ENCODE measurements at regions not wholly inside any gene's neighbourhood (a gene's known extent, or its start where the extent isn't known, plus 50 kb on each side); places are given as distances from the start of the nearest gene placed in this dataset.
"Not testable (repeated sequence)": the region's sequence is repeated elsewhere in the genome, so short reads cannot be mapped to it uniquely, and the experiment has no call there.

- not testable (repeated sequence) for H4K8ac ChIP-seq (ENCODE audit: low read depth, low read length); H3K4ac ChIP-seq (ENCODE audit: low read depth, low read length); H3K23ac ChIP-seq (ENCODE audit: low read length); H2AFZ ChIP-seq (ENCODE audit: insufficient read depth, low read length, poor library complexity); H3K9ac ChIP-seq (ENCODE audit: low read length); H3K4me1 ChIP-seq (ENCODE audit: control insufficient read depth in 1 of 2, insufficient read depth in 2 of 2, low read length in 2 of 2); H3K9me3 ChIP-seq (ENCODE audit: insufficient read depth, low read depth, low read length); H2BK12ac ChIP-seq (ENCODE audit: low read length); DNase-seq; H2BK5ac ChIP-seq (ENCODE audit: low read depth, low read length, poor library complexity); H3K4me3 ChIP-seq (ENCODE audit: low read depth, low read length); H3K79me2 ChIP-seq (ENCODE audit: control insufficient read depth, insufficient read depth, low read length, poor library complexity); H3K14ac ChIP-seq (ENCODE audit: low read length); H4K12ac ChIP-seq (ENCODE audit: low read depth, low read length); H3K4me2 ChIP-seq (ENCODE audit: low read length); H3K79me1 ChIP-seq (ENCODE audit: low read length); H4K91ac ChIP-seq (ENCODE audit: low read depth, low read length); H2BK120ac ChIP-seq (ENCODE audit: insufficient read depth, low read length, poor library complexity); H2AK5ac ChIP-seq (ENCODE audit: low read length); H3K36me3 ChIP-seq (ENCODE audit: control insufficient read depth in 1 of 2, insufficient read depth in 2 of 2, low read length in 2 of 2); H3K27me3 ChIP-seq (ENCODE audit: insufficient read depth, low read length); H3K18ac ChIP-seq (ENCODE audit: low read length); H3K27ac ChIP-seq (ENCODE audit: low read depth, low read length)
- no CpG with 5 or more reads among the region's 23 CpGs for WGBS (ENCODE audit: extremely low coverage, insufficient coverage, insufficient read length)
These were observed 190.0 kb downstream of the POTEM start for GRCh38 chr14:19157106-19157709.

- not testable (repeated sequence) for H3K23ac ChIP-seq (ENCODE audit: low read length); H3K9me3 ChIP-seq (ENCODE audit: insufficient read depth, low read depth, low read length); H3K4me3 ChIP-seq (ENCODE audit: low read depth, low read length); H3K27ac ChIP-seq (ENCODE audit: low read depth, low read length); H3K4me1 ChIP-seq (ENCODE audit: control insufficient read depth in 1 of 2, insufficient read depth in 2 of 2, low read length in 2 of 2); H2BK5ac ChIP-seq (ENCODE audit: low read depth, low read length, poor library complexity); H2BK120ac ChIP-seq (ENCODE audit: insufficient read depth, low read length, poor library complexity); H2BK12ac ChIP-seq (ENCODE audit: low read length); H4K91ac ChIP-seq (ENCODE audit: low read depth, low read length); H4K12ac ChIP-seq (ENCODE audit: low read depth, low read length); H3K27me3 ChIP-seq (ENCODE audit: insufficient read depth, low read length); DNase-seq; H3K79me2 ChIP-seq (ENCODE audit: control insufficient read depth, insufficient read depth, low read length, poor library complexity); H3K18ac ChIP-seq (ENCODE audit: low read length); H2AK5ac ChIP-seq (ENCODE audit: low read length); H3K36me3 ChIP-seq (ENCODE audit: control insufficient read depth in 1 of 2, insufficient read depth in 2 of 2, low read length in 2 of 2); H2AFZ ChIP-seq (ENCODE audit: insufficient read depth, low read length, poor library complexity); H3K9ac ChIP-seq (ENCODE audit: low read length); H4K8ac ChIP-seq (ENCODE audit: low read depth, low read length); H3K14ac ChIP-seq (ENCODE audit: low read length); H3K4ac ChIP-seq (ENCODE audit: low read depth, low read length); H3K4me2 ChIP-seq (ENCODE audit: low read length); H3K79me1 ChIP-seq (ENCODE audit: low read length)
- no CpG with 5 or more reads among the region's 21 CpGs for WGBS (ENCODE audit: extremely low coverage, insufficient coverage, insufficient read length)
These were observed 190.8 kb downstream of the POTEM start for GRCh38 chr14:19158012-19158411.

- H3K36me3 ChIP-seq (ENCODE audit: control insufficient read depth in 1 of 2, insufficient read depth in 2 of 2, low read length in 2 of 2); H3K9ac ChIP-seq (ENCODE audit: low read length); H3K79me2 ChIP-seq (ENCODE audit: control insufficient read depth, insufficient read depth, low read length, poor library complexity); H2BK12ac ChIP-seq (ENCODE audit: low read length); H4K91ac ChIP-seq (ENCODE audit: low read depth, low read length); H3K23ac ChIP-seq (ENCODE audit: low read length); H2AFZ ChIP-seq (ENCODE audit: insufficient read depth, low read length, poor library complexity); H3K14ac ChIP-seq (ENCODE audit: low read length); DNase-seq; H3K18ac ChIP-seq (ENCODE audit: low read length); H3K4me3 ChIP-seq (ENCODE audit: low read depth, low read length); H3K9me3 ChIP-seq (ENCODE audit: insufficient read depth, low read depth, low read length); H3K4me1 ChIP-seq (ENCODE audit: control insufficient read depth in 1 of 2, insufficient read depth in 2 of 2, low read length in 2 of 2); H3K27me3 ChIP-seq (ENCODE audit: insufficient read depth, low read length); H3K27ac ChIP-seq (ENCODE audit: low read depth, low read length); H2BK120ac ChIP-seq (ENCODE audit: insufficient read depth, low read length, poor library complexity); H2AK5ac ChIP-seq (ENCODE audit: low read length); H3K4me2 ChIP-seq (ENCODE audit: low read length); H4K8ac ChIP-seq (ENCODE audit: low read depth, low read length); H2BK5ac ChIP-seq (ENCODE audit: low read depth, low read length, poor library complexity); H3K79me1 ChIP-seq (ENCODE audit: low read length); H3K4ac ChIP-seq (ENCODE audit: low read depth, low read length); H4K12ac ChIP-seq (ENCODE audit: low read depth, low read length): not testable (repeated sequence)
- no CpG with 5 or more reads among the region's 18 CpGs for WGBS (ENCODE audit: extremely low coverage, insufficient coverage, insufficient read length)
These were observed 191.4 kb downstream of the POTEM start for GRCh38 chr14:19158588-19158987.

DNA sequence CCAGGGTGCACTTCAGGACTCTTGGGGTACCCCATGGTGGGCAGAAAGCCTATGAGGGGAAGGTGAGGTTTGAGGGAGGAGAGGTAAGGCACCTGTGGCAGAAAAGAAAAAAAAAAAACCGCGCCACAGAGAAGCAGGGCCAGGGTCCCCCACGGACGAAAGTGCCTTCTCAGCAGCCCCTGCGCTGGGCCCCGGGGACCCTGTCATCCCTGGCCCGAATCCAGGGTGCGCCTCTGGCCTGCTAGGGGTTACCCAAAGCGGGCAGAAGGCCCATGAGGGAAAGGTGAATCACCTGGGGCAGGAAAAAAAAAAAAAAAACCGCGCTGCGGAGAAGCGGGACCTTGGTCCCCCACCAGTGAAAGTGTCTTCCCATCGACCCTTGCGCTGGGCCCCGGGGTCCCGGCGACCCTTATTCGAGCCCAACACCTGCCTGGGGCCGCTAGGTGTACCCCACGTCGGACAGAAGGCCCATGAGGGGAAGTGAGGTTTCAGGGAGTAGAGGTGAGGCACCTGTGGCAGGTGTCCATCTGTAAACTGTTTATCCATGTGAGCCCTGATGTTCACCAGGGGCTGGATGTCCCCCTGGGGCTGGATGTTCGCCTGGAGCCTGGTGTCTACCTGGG lies 191.9 kb downstream of the POTEM start:
- H2BK12ac ChIP-seq (ENCODE audit: low read length); H3K4me1 ChIP-seq (ENCODE audit: control insufficient read depth in 1 of 2, insufficient read depth in 2 of 2, low read length in 2 of 2); H3K27me3 ChIP-seq (ENCODE audit: insufficient read depth, low read length); H3K4me3 ChIP-seq (ENCODE audit: low read depth, low read length); H2AFZ ChIP-seq (ENCODE audit: insufficient read depth, low read length, poor library complexity); H3K27ac ChIP-seq (ENCODE audit: low read depth, low read length); H3K9me3 ChIP-seq (ENCODE audit: insufficient read depth, low read depth, low read length); H3K79me1 ChIP-seq (ENCODE audit: low read length); H3K18ac ChIP-seq (ENCODE audit: low read length); H4K91ac ChIP-seq (ENCODE audit: low read depth, low read length); H3K36me3 ChIP-seq (ENCODE audit: control insufficient read depth in 1 of 2, insufficient read depth in 2 of 2, low read length in 2 of 2); H2AK5ac ChIP-seq (ENCODE audit: low read length); H4K12ac ChIP-seq (ENCODE audit: low read depth, low read length); H4K8ac ChIP-seq (ENCODE audit: low read depth, low read length); H2BK120ac ChIP-seq (ENCODE audit: insufficient read depth, low read length, poor library complexity); H3K23ac ChIP-seq (ENCODE audit: low read length); H3K4ac ChIP-seq (ENCODE audit: low read depth, low read length); H3K79me2 ChIP-seq (ENCODE audit: control insufficient read depth, insufficient read depth, low read length, poor library complexity); H3K9ac ChIP-seq (ENCODE audit: low read length); H3K4me2 ChIP-seq (ENCODE audit: low read length); DNase-seq; H3K14ac ChIP-seq (ENCODE audit: low read length); H2BK5ac ChIP-seq (ENCODE audit: low read depth, low read length, poor library complexity): not testable (repeated sequence)
- whole genome bisulfite sequencing (ENCODE audit: extremely low coverage, insufficient coverage, insufficient read length), result no CpG with 5 or more reads among the region's 23 CpGs

All from trophoblast cell (in vitro differentiated cells and primary cell).